ENCODE measurements at regions not wholly inside any gene's neighbourhood (a gene's known extent, or its start where the extent isn't known, plus 50 kb on each side); places are given as distances from the start of the nearest gene placed in this dataset.

DNA sequence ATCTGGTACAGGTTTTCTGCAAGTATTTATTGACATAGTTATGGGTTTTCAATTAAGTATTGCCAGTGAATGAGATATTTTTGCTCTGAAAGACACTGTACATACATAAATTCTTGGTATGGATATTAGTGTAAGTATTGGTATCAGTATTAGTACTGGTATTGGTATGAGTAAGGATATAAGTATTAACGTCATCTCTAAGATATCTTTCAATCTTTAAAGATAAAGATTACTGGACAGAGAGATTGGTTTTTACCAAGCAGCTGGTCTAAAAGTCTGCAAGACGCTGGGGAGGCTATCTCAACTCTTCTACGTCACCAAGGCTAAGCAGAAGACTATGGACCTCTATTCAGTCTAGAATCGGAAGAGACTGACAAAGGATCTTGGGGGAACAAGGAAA is 234.5 kb downstream of the NXPE2 start:
- no peak for DNase-seq (ENCODE audit: low read depth in 1 of 2, low spot score in 2 of 2)
- no peaks in the 10 kb centered on the region for H3K36me3 ChIP-seq
- no peaks in the 10 kb centered on the region for H3K27me3 ChIP-seq (replicated peaks)
- H3K4me1 ChIP-seq (replicated peaks) = no peaks in the 10 kb centered on the region
- no peak overlapping the region for H3K4me3 ChIP-seq
- H3K27ac ChIP-seq = no peak overlapping the region
- no peaks in the 10 kb centered on the region for H3K9me3 ChIP-seq (replicated peaks)

DNA sequence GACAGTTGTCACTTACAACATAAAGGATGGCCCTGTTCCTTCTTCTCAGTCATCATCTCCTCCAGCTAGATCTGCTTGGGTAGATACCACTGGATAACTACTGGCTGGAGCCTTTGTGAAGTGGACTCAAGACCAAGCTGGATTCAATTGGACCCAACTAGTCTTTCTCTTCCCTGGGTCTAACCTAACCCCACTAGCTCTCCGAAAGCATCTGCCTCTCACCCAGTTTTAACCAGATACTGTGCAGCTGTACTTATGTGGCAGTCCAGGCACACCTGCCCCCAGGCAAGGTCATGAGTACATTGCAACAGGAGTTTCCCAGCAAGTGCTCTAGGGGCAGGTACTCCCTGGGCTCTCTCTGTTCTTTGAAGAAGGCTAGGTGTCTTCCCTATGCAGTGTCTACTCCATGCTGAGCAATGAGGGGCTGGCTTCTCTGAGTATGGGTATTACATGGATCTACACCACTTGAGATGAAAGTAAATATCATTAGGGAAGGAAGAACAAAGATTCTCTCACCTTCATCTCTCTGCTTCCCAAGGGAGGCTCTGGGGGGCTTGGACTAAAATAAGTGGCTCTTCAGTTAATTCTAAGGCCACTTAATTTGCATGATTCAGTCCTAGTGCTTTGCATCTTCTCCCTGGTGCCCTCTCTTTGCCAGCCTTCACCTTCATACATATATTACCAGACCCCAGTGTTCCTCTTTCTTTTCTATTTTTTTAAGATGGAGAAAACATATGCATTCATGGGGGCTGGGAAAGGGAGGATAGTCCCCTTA is 236.1 kb downstream of the NXPE2 start:
- no peaks in the 10 kb centered on the region for H3K4me1 ChIP-seq (replicated peaks)
- H3K4me3 ChIP-seq = no peak overlapping the region
- H3K36me3 ChIP-seq = no peaks in the 10 kb centered on the region
- H3K27ac ChIP-seq = no peak overlapping the region
- H3K9me3 ChIP-seq (replicated peaks) = no peaks in the 10 kb centered on the region
- H3K27me3 ChIP-seq (replicated peaks) = no peaks in the 10 kb centered on the region
- DNase-seq (ENCODE audit: low read depth in 1 of 2, low spot score in 2 of 2) = no peak

DNA sequence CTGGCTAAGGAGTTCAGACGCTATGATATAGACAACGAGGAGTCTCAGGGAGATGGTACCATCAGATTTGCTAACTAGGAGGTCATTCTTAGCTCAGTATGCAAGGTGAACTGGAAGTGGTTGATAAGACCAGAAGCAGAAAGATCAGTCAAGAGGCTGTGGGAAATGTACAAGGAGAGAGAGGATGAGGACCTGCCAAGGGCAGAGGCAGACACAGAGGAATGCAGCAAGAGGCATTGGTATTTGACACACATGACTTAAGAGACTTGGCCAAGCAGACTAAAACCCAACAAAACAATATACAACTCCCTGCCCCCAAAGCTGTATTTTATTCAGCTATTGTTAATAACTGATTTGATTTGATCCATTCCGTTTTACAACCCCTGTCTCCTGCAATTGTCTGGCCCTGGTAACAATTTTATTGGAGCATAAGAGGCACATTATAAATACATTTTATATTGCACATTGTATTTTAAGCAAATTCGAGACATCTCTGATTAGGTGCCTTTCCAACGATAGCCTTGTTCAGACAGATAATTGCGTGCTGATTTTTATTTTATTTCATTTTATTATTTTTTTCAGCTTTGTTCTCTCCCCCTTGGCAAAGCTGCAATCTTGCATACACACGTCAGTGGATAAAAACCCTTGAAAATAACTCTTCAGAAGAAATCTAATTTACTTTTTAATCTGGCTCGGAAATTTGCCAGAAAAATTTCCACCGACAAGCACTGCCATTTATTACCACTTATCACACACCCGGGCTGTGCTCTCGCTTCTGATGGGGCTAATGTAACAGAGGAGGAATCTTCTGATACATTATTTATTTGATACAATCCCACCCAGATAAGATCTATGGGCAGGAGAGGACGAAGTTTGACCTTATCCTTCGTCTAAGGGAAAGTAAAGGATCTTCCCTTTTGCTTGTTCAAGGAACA is 237.8 kb downstream of the NXPE2 start:
- H3K4me1 ChIP-seq (replicated peaks) = no peaks in the 10 kb centered on the region
- H3K27ac ChIP-seq = no peak overlapping the region
- H3K9me3 ChIP-seq (replicated peaks) = no peaks in the 10 kb centered on the region
- no peak overlapping the region for H3K4me3 ChIP-seq
- H3K36me3 ChIP-seq = no peaks in the 10 kb centered on the region
- H3K27me3 ChIP-seq (replicated peaks) = no peaks in the 10 kb centered on the region
- DNase-seq (ENCODE audit: low read depth in 1 of 2, low spot score in 2 of 2) = no peak

DNA sequence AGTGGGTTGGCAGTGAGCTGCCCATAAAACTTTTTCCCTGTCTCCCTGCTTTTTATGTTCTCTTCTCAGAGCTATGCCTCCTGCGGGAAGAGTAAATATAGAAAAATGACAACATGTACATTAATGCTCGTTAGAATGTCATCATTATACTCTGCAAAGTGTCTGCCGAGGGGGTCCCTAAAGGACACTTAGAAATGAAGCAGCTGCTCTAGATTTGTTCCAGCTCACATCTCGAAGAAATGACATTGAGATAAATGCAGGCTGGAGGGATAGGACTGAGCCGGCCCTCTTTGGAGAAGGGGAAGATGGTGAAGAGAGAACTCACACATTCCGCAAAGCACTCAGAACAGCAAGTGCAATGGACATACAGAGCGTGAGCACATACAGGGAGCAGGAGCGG is 240.0 kb downstream of the NXPE2 start:
- no peaks in the 10 kb centered on the region for H3K27me3 ChIP-seq (replicated peaks)
- DNase-seq (ENCODE audit: low read depth in 1 of 2, low spot score in 2 of 2) = no peak

DNA sequence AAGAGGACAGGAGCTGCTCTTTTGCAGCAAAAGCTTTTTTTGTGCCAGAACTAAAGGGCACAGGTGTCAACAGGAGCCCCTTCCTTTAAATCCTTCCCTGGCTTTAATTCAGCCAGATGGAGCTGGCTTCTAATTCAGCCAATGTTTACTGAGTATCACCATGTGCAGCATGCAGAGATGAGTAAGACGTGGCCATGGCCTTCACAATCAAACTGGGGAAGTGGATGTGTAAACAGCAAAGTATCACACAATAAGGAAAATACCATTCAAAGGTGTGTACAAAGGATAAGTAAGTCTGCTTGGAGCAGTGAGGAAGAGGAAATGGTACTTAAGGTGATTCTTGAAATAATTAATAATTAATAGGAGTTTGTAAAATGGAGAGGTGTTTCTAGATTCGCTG is 243.4 kb downstream of the NXPE2 start:
- no peak for DNase-seq (ENCODE audit: low read depth in 1 of 2, low spot score in 2 of 2)
- no peaks in the 10 kb centered on the region for H3K36me3 ChIP-seq
- H3K27me3 ChIP-seq (replicated peaks) = no peaks in the 10 kb centered on the region
- H3K27ac ChIP-seq = no peak overlapping the region
- H3K4me3 ChIP-seq = no peak overlapping the region
- H3K9me3 ChIP-seq (replicated peaks) = no peaks in the 10 kb centered on the region
- no peaks in the 10 kb centered on the region for H3K4me1 ChIP-seq (replicated peaks)

More for the DNA sequence above, 240.0 kb downstream of the NXPE2 start:
- H3K27ac ChIP-seq = no peak overlapping the region
- H3K36me3 ChIP-seq = no peaks in the 10 kb centered on the region
- no peak overlapping the region for H3K4me3 ChIP-seq
- H3K9me3 ChIP-seq (replicated peaks) = no peaks in the 10 kb centered on the region
- H3K4me1 ChIP-seq (replicated peaks) = no peaks in the 10 kb centered on the region

DNA sequence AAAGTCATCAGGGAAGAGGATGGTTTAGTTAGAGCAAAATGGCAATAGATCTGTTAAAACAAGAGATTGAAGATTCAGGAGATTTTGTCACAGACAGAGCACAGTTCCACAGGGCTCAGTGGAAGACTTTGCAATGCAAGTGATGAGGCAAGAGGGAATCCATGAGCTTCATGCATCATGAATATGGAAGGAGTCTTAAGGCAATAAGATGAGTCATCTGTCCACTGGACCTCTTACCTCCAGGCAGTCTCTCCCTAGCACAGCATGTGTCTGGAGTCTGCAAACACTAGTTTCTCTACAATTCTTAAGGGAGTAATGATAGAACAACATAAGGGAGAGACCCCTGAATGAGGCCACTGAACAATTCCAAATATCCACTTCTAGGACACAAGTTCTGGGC is 245.7 kb downstream of the NXPE2 start:
- H3K27ac ChIP-seq = no peak overlapping the region
- no peak overlapping the region for H3K4me3 ChIP-seq
- no peak for DNase-seq (ENCODE audit: low read depth in 1 of 2, low spot score in 2 of 2)

DNA sequence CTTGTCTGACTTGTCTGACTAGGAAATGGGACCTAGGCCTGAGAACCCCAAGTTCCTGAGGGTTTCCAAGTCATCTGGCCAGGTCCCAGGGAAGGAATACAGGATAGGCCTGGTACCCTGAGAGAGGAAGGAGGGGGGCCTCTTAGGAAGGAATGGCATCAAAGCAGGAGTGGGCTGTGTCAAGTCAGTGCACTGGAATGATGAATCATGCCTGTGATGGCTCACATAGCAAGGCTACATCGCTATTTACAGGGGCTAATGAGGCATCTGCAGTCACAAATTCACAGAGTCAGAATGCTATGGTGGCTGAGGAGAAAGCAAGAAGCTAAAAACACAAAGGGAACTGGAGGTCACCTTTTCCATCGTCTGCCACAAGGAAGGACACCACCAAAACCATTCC is 247.3 kb downstream of the NXPE2 start:
- Histone ChIP-seq H3K9me3 (replicated peaks) (no peaks in the 10 kb centered on the region), H3K4me3 (no peak overlapping the region)
- no peak for DNase-seq (ENCODE audit: low read depth in 1 of 2, low spot score in 2 of 2)

More for the DNA sequence above, 245.7 kb downstream of the NXPE2 start:
- no peaks in the 10 kb centered on the region for H3K4me1 ChIP-seq (replicated peaks)
- no peaks in the 10 kb centered on the region for H3K9me3 ChIP-seq (replicated peaks)
- H3K27me3 ChIP-seq (replicated peaks) = no peaks in the 10 kb centered on the region
- no peaks in the 10 kb centered on the region for H3K36me3 ChIP-seq

DNA sequence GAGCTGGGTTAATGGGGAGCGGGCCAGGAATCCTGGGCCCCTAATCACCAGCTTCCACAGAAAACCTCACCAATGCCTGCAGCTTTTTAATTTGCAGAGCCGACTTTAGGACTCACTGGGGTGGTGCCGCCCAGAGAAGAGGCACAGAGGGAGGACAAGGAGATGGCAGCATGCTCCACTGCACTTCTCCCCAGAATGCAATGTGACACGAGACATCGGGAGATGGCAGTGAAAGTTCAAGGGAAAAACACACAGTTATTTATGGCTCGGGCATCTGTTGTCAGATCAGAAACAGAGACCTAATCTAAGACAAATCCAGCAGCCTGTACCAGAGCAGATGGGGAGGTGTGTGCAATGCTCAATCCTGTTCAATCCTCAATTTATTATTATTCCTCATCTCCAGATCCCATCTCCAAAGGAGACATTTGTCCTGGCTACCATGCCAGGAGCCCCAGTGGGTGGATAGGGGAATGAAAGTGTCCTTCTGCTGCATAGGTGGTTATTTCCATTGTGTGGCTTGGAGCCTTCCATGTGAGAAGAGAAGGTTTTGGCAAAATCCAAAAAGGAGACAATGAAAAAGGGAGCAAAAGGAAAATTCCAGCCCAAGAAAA is 250.0 kb downstream of the NXPE2 start:
- no peaks in the 10 kb centered on the region for H3K4me1 ChIP-seq (replicated peaks)
- H3K4me3 ChIP-seq = no peak overlapping the region
- H3K27ac ChIP-seq = no peak overlapping the region
- H3K9me3 ChIP-seq (replicated peaks) = no peaks in the 10 kb centered on the region
- no peaks in the 10 kb centered on the region for H3K27me3 ChIP-seq (replicated peaks)
- DNase-seq (ENCODE audit: low read depth in 1 of 2, low spot score in 2 of 2) = no peak
- no peaks in the 10 kb centered on the region for H3K36me3 ChIP-seq

More for the DNA sequence above, 247.3 kb downstream of the NXPE2 start:
- no peaks in the 10 kb centered on the region for H3K27me3 ChIP-seq (replicated peaks)
- no peaks in the 10 kb centered on the region for H3K36me3 ChIP-seq
- no peaks in the 10 kb centered on the region for H3K4me1 ChIP-seq (replicated peaks)
- H3K27ac ChIP-seq = no peak overlapping the region

DNA sequence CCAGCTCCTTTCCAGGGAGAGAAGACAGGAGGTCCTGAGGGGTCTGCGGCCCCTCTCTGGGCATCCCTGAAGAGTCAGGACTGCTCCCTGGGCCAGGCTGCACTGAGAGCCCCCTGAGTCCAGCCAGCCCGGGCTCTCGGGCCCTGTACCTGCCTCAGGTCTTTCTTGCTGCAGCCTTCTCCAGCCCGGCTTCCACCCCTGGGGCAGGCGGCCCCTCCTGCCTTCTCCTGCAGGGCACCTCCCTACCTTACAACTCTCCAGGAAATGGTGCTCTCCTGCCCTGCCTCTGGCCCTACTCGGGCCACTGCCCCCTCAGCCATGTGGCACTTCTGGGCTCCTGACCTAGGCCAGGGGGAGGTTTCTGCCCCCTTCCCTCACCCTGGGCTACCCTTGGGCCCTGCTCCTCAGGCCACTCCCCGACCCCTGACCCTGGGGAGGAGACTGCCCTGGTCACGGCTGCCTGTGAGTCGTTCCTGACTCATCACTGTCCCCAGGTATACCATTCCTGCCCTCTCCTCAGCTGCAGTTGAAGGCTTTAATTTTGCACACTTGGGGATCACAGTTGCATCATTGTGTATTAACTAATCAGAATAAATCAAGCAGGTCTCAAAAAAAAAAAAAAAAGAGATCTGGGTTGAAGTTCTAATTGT is 251.1 kb downstream of the NXPE2 start:
- Histone ChIP-seq H3K36me3 (no peaks in the 10 kb centered on the region), H3K27ac (no peak overlapping the region), H3K4me1 (replicated peaks) (no peaks in the 10 kb centered on the region), H3K27me3 (replicated peaks) (no peaks in the 10 kb centered on the region), H3K9me3 (replicated peaks) (no peaks in the 10 kb centered on the region), H3K4me3 (no peak overlapping the region)
- no peak for DNase-seq (ENCODE audit: low read depth in 1 of 2, low spot score in 2 of 2)

DNA sequence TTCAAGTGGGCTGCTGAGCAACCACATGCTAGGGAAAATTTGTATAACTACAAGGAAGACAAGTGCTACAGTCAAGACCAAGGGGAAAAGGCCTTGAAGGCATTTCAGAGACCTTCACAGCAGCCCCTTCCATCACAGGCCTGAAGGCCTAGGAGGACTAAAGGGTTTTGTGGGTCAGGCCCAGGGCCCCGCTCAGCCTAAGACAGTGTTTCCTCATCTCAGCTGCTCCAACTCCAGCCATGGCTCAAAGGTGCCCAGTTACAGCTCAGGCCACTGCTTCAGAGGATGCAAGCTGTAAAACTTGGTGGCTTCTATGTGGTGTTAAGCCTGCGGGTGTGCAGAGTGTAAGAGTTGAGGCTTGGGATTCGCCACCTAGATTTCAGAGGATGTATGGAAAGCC is 260.5 kb downstream of the NXPE2 start:
- Histone ChIP-seq H3K4me1 (replicated peaks) (no peaks in the 10 kb centered on the region), H3K9me3 (replicated peaks) (no peaks in the 10 kb centered on the region), H3K36me3 (no peaks in the 10 kb centered on the region), H3K27me3 (replicated peaks) (no peaks in the 10 kb centered on the region), H3K27ac (no peak overlapping the region), H3K4me3 (no peak overlapping the region)
- no peak for DNase-seq (ENCODE audit: low read depth in 1 of 2, low spot score in 2 of 2)

DNA sequence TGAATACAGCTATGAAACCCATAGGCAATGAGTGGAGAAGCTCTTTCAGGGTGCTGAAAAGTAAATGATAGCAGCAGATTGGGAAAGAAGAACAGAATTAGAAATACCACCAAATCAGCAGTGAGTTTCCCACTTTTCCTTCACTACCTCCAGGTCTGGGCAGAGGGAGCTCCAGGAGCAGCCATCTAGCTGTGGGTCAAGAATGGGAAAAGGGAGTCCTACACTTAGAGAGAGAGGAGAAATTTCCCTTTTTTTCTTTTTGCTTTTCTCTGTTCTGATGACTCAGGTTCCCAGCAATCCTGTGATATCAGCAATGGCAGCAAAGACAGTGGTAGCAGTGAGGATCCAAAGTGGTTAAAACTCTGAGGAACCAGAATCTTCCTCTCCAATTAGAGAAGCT is 263.9 kb downstream of the NXPE2 start:
- no peaks in the 10 kb centered on the region for H3K27me3 ChIP-seq (replicated peaks)
- no peaks in the 10 kb centered on the region for H3K9me3 ChIP-seq (replicated peaks)
- no peak overlapping the region for H3K4me3 ChIP-seq
- H3K4me1 ChIP-seq (replicated peaks) = no peaks in the 10 kb centered on the region
- H3K36me3 ChIP-seq = no peaks in the 10 kb centered on the region
- H3K27ac ChIP-seq = no peak overlapping the region
- DNase-seq (ENCODE audit: low read depth in 1 of 2, low spot score in 2 of 2) = no peak

DNA sequence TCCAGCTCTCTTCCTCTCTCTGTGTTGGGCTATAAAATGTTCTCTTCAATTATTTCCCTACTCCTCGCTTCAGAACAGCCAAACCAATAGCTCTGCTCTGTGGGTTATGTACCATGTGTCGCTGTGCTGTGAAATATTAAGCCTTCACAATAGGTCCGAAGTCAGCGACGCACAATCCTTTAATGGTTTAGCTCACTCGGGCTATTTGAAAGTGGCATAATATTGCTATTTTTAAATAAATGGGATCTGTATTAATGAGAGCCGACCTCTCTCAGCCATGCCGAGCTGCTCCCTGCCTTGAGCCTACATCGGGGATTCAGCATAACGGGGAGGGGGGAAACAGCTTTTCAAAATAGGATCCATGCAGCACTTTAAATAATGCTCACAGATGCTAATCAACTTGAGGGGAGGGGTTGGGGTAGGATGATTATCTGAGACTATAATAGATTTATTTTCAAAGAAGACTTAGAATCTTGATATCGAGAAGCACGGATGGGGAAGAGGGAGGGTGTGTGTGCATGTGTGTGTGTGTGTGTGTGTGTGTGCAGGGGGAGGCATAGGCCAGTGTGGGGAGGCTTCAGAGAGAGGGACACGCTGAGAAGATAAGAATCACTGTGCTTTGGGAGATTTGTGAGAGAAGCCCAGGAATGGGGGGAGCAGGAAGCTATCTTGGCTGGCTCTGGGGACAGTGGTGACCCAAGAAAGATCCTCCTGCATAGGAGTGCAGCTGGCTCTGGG is 271.5 kb downstream of the NXPE2 start:
- DNase-seq (ENCODE audit: low read depth in 1 of 2, low spot score in 2 of 2) = no peak
- Histone ChIP-seq H3K4me3 (no peak overlapping the region), H3K9me3 (replicated peaks) (no peaks in the 10 kb centered on the region), H3K27me3 (replicated peaks) (no peaks in the 10 kb centered on the region), H3K4me1 (replicated peaks) (no peaks in the 10 kb centered on the region), H3K27ac (no peak overlapping the region), H3K36me3 (no peaks in the 10 kb centered on the region)

DNA sequence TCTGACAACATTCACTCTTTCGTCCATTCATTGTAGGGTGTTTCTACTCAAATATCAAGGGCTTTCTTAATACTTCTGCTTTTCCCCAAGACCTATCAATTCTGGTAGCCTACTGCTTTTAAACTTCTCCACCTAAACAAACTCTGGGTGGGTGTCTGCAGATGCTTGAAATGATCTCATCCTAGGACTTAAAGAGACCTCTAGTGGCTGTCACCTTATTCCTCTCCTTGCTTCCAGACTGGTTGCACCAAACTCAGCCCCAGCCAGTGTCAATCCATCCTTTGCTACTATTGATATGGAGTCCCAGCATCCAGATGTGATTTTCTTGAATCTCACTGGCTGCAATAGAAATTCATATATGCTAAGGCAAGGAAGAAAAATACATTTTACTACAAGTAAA is 274.7 kb downstream of the NXPE2 start:
- H3K27me3 ChIP-seq (replicated peaks) = no peaks in the 10 kb centered on the region
- no peaks in the 10 kb centered on the region for H3K9me3 ChIP-seq (replicated peaks)
- no peak for DNase-seq (ENCODE audit: low read depth in 1 of 2, low spot score in 2 of 2)
- H3K27ac ChIP-seq = no peak overlapping the region
- no peaks in the 10 kb centered on the region for H3K4me1 ChIP-seq (replicated peaks)
- no peaks in the 10 kb centered on the region for H3K36me3 ChIP-seq
- H3K4me3 ChIP-seq = no peak overlapping the region

Data from SJSA1 (cell line).